SK-N-SH (cell line): ENCODE measurements at regions not wholly inside any gene's neighbourhood (a gene's known extent, or its start where the extent isn't known, plus 50 kb on each side); places are given as distances from the start of the nearest gene placed in this dataset.

Experiments used
- CTCF ChIP-seq: fragments of 200-600 bp; sonication (generic); IDR thresholded peaks from 2 replicates; pipeline ENCODE4 v1.6.1; 2017; ENCODE audit warnings: antibody characterized with exemption, mild to moderate bottlenecking, moderate library complexity
- EZH2phosphoT487 ChIP-seq: fragments of 200-600 bp; sonication (generic); IDR thresholded peaks from 2 replicates; pipeline ENCODE4 v1.6.1; 2017; ENCODE audit warnings: low read depth, mixed run types, mild to moderate bottlenecking, antibody characterized with exemption, moderate library complexity, borderline replicate concordance
- GABPA ChIP-seq: IDR thresholded peaks from 2 replicates; pipeline ENCODE4 v1.4.0; 2012; ENCODE audit warnings: low read depth, mild to moderate bottlenecking
- JUND ChIP-seq: IDR thresholded peaks from 2 replicates; pipeline ENCODE4 v1.4.0; 2012
- RAD21 ChIP-seq: IDR thresholded peaks from 2 replicates; pipeline ENCODE4 v1.6.1; 2012; ENCODE audit warnings: mild to moderate bottlenecking, low read length
- RCOR1 ChIP-seq: fragments of 150-350 bp; IDR thresholded peaks from 2 replicates; pipeline ENCODE4 v1.6.1; 2017; ENCODE audit warnings: antibody characterized with exemption, low read length
- RFX5 ChIP-seq: IDR thresholded peaks from 2 replicates; pipeline ENCODE4 v1.6.1; 2012; ENCODE audit warnings: mild to moderate bottlenecking, improper control_type of control experiment, low read length
- TAF1 ChIP-seq: IDR thresholded peaks from 2 replicates; pipeline ENCODE4 v1.6.1; 2012; ENCODE audit warnings: low read depth, mild to moderate bottlenecking, low read length, moderate library complexity, borderline replicate concordance
- TCF12 ChIP-seq: IDR thresholded peaks from 2 replicates; pipeline ENCODE4 v1.4.0; 2012
- YY1 ChIP-seq: IDR thresholded peaks from 2 replicates; pipeline ENCODE4 v1.4.0; 2012; ENCODE audit warnings: low read depth, mild to moderate bottlenecking

- TF ChIP-seq CTCF (no peak), YY1 (no peak), EZH2phosphoT487 (no peak), JUND (no peak), TCF12 (no peak), GABPA (no peak), RCOR1 (no peak), TAF1 (no peak), RAD21 (no peak), RFX5 (no peak)
Observed at GRCh38 chr11:31995032-31995431, 95.8 kb upstream of the RCN1 start.
